ENCODE measurements at regions not wholly inside any gene's neighbourhood (a gene's known extent, or its start where the extent isn't known, plus 50 kb on each side); places are given as distances from the start of the nearest gene placed in this dataset.

- TF ChIP-seq, protein P1, sequence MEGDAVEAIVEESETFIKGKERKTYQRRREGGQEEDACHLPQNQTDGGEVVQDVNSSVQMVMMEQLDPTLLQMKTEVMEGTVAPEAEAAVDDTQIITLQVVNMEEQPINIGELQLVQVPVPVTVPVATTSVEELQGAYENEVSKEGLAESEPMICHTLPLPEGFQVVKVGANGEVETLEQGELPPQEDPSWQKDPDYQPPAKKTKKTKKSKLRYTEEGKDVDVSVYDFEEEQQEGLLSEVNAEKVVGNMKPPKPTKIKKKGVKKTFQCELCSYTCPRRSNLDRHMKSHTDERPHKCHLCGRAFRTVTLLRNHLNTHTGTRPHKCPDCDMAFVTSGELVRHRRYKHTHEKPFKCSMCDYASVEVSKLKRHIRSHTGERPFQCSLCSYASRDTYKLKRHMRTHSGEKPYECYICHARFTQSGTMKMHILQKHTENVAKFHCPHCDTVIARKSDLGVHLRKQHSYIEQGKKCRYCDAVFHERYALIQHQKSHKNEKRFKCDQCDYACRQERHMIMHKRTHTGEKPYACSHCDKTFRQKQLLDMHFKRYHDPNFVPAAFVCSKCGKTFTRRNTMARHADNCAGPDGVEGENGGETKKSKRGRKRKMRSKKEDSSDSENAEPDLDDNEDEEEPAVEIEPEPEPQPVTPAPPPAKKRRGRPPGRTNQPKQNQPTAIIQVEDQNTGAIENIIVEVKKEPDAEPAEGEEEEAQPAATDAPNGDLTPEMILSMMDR (IDR thresholded peaks at IDR 0.05; ENCODE audit: low read depth, low read length, poor library complexity, severe bottlenecking): no peak
- no peak for TF ChIP-seq EZH2phosphoT487 (IDR thresholded peaks at IDR 0.05; ENCODE audit: borderline replicate concordance, low read length)
These were observed 121.2 kb upstream of the TLL1 start for GRCh38 chr4:165751882-165752281.

Measured in DOHH2 (cell line).